Loucy (cell line): ENCODE measurements at regions not wholly inside any gene's neighbourhood (a gene's known extent, or its start where the extent isn't known, plus 50 kb on each side); places are given as distances from the start of the nearest gene placed in this dataset.

Source experiments
- H2AFZ ChIP-seq: fragments of 200-600 bp; sonication (generic); 2 replicates; pipeline ENCODE4 v1.6.0; 2016; ENCODE audit warnings: antibody characterized with exemption, mild to moderate bottlenecking, low read length, moderate library complexity
- H3F3A ChIP-seq: fragments of 200-600 bp; 2 replicates; pipeline ENCODE4 v1.6.0; 2016; ENCODE audit warnings: antibody characterized with exemption, low read depth, mild to moderate bottlenecking
- H3K27me3 ChIP-seq: fragments of 200-600 bp; sonication (generic); 2 replicates; pipeline ENCODE4 v1.6.1; 2014; ENCODE audit warnings: low read length, mild to moderate bottlenecking; ENCODE audit not compliant: insufficient read depth, poor library complexity, severe bottlenecking
- H3K36me3 ChIP-seq: fragments of 200-600 bp; sonication (generic); 2 replicates; pipeline ENCODE4 v1.6.1; 2016; ENCODE audit warnings: low read length; ENCODE audit not compliant: insufficient read depth
- H3K4me1 ChIP-seq: fragments of 200-600 bp; sonication (generic); 2 replicates; pipeline ENCODE4 v1.5.1; 2014; ENCODE audit warnings: low read length, mild to moderate bottlenecking; ENCODE audit not compliant: insufficient read depth, poor library complexity, severe bottlenecking
- H3K4me2 ChIP-seq: fragments of 200-600 bp; sonication (generic); 2 replicates; pipeline ENCODE4 v1.6.0; 2014; ENCODE audit warnings: antibody characterized with exemption, low read length, low read depth, mild to moderate bottlenecking; ENCODE audit not compliant: poor library complexity, severe bottlenecking
- H3K4me3 ChIP-seq: fragments of 200-600 bp; sonication (generic); 2 replicates; pipeline ENCODE4 v1.5.1; 2014; ENCODE audit warnings: low read length, mild to moderate bottlenecking, mixed read lengths; ENCODE audit not compliant: poor library complexity, severe bottlenecking
- H3K79me2 ChIP-seq: fragments of 200-600 bp; sonication (generic); 2 replicates; pipeline ENCODE4 v1.6.1; 2014; ENCODE audit warnings: low read length; ENCODE audit not compliant: insufficient read depth
- H3K9ac ChIP-seq: fragments of 200-600 bp; sonication (generic); 2 replicates; pipeline ENCODE4 v1.6.0; 2014; ENCODE audit warnings: mild to moderate bottlenecking, low read depth, low read length, moderate library complexity; ENCODE audit not compliant: poor library complexity, severe bottlenecking
- H3K9me2 ChIP-seq: fragments of 200-600 bp; sonication (generic); replicated peaks from 2 replicates; pipeline ENCODE4 v1.6.1; 2016; ENCODE audit warnings: low read depth, low read length, mixed read lengths
- H3K9me3 ChIP-seq: fragments of 200-600 bp; sonication (generic); 2 replicates; pipeline ENCODE4 v1.6.1; 2014; ENCODE audit warnings: mild to moderate bottlenecking, antibody characterized with exemption, low read length, low read depth; ENCODE audit not compliant: insufficient read depth
- H4K20me1 ChIP-seq: fragments of 200-600 bp; sonication (generic); 2 replicates; pipeline ENCODE4 v1.6.0; 2014; ENCODE audit warnings: antibody characterized with exemption, low read length, mild to moderate bottlenecking; ENCODE audit not compliant: insufficient read depth, poor library complexity, severe bottlenecking
- EZH2phosphoT487 ChIP-seq: fragments of 200-600 bp; IDR thresholded peaks from 2 replicates; pipeline ENCODE4 v1.6.1; 2018; ENCODE audit warnings: antibody characterized with exemption, mild to moderate bottlenecking, moderate library complexity, borderline replicate concordance
- TF ChIP-seq, protein P1 (sequence below): fragments of 200-600 bp; sonication (generic); conservative IDR thresholded peaks from 2 replicates; pipeline ENCODE4 v1.5.1; 2014; ENCODE audit warnings: mild to moderate bottlenecking, antibody characterized with exemption, low read length

DNA sequence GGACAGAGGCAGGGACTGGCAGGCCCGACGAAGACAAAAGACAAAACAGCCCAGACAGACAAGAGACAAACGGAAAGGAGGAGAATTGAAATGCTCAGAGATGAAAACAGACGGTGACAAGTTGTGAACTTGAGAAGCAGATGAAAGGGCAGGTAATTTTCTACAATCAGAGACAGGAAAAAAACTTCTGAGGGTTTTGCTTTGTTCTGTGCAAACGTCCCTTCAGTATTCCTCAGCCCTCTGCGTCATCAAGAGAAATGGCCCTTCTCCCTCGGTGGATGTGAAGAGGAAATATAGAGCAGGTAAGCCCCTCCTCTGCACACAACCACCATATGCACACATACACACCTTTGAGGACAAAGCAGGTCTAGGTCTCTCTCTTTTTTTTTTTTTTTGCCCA, 206.6 kb downstream of the UACA start:
- Histone ChIP-seq H3K9me2 (no peaks in the 10 kb centered on the region), H3K4me3 (no peak overlapping the region), H3K79me2 (peaks cover 9% of the 10 kb centered on the region), H2AFZ (no peak overlapping the region), H3K4me2 (peak overlapping the region; percentile 98), H3F3A (no peaks in the 10 kb centered on the region), H4K20me1 (no peaks in the 10 kb centered on the region), H3K9me3 (no peaks in the 10 kb centered on the region), H3K9ac (peak overlapping the region; percentile 87), H3K36me3 (no peaks in the 10 kb centered on the region), H3K4me1 (peaks cover 67% of the 10 kb centered on the region), H3K27me3 (no peaks in the 10 kb centered on the region)
- TF ChIP-seq, protein P1, sequence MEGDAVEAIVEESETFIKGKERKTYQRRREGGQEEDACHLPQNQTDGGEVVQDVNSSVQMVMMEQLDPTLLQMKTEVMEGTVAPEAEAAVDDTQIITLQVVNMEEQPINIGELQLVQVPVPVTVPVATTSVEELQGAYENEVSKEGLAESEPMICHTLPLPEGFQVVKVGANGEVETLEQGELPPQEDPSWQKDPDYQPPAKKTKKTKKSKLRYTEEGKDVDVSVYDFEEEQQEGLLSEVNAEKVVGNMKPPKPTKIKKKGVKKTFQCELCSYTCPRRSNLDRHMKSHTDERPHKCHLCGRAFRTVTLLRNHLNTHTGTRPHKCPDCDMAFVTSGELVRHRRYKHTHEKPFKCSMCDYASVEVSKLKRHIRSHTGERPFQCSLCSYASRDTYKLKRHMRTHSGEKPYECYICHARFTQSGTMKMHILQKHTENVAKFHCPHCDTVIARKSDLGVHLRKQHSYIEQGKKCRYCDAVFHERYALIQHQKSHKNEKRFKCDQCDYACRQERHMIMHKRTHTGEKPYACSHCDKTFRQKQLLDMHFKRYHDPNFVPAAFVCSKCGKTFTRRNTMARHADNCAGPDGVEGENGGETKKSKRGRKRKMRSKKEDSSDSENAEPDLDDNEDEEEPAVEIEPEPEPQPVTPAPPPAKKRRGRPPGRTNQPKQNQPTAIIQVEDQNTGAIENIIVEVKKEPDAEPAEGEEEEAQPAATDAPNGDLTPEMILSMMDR = no peak
- no peak for TF ChIP-seq EZH2phosphoT487

DNA sequence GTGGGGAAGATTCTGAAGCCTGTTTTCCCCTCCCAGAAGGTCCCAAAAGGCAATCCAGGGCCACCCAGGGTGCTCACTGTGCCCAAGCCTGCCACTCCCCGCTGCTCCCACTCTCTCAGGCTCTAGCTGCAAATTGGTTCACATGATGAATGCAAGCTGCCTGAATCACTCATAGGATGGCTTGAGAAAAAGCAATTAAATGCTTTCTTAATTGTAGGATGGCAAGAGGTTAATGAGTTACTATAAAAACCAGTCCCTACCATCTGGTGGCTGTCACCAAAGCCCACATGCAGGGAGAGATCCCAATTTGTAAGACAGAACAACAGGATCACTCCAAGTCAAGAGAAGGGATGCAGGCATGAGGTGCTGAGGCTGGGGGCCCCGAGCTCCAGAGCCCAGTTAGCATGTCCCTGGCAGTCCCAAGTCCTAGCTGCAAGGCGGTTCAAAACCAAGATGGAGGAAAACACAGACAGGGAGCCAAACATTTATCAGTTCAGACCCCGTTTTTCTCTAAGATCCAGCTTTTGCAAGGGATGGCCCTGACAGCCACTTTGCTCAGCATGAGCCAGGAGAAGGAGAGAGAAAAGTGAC, 207.1 kb downstream of the UACA start:
- H3K27me3 ChIP-seq = no peaks in the 10 kb centered on the region
- H2AFZ ChIP-seq = no peak overlapping the region

DNA sequence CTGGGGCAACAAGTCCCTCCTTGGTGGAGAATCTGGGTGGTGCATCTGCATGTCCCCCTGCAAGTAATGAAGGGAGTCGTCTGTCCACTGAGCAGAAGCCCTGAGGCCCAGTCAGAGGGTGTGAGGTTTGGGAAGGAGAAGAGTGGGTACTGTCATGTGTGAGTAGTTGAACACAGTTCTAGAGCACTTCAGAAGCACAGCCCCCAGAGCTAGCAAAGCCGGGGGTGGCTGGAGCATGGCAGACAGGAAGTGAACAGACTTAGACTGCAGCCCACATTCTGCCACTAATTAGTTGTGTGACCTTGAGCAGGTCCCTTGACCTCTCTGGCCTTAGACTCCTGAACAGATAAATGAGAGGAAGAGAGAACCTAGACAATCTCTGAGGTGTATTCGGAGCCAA, 207.6 kb downstream of the UACA start:
- H4K20me1 ChIP-seq = no peaks in the 10 kb centered on the region
- peak overlapping the region; percentile 98 for H3K4me2 ChIP-seq
- no peak for TF ChIP-seq EZH2phosphoT487
- TF ChIP-seq, protein P1 = no peak
- H3F3A ChIP-seq = no peaks in the 10 kb centered on the region
- H3K27me3 ChIP-seq = no peaks in the 10 kb centered on the region
- no peaks in the 10 kb centered on the region for H3K36me3 ChIP-seq
- peak overlapping the region; percentile 5 for H3K4me3 ChIP-seq
- H3K9me3 ChIP-seq = no peaks in the 10 kb centered on the region
- peaks cover 60% of the 10 kb centered on the region for H3K4me1 ChIP-seq
- H2AFZ ChIP-seq = no peak overlapping the region
- peaks cover 9% of the 10 kb centered on the region for H3K79me2 ChIP-seq
- H3K9me2 ChIP-seq = no peaks in the 10 kb centered on the region
- peak overlapping the region; percentile 87 for H3K9ac ChIP-seq

More for the DNA sequence above, 207.1 kb downstream of the UACA start:
- TF ChIP-seq, protein P1 = no peak
- no peak for TF ChIP-seq EZH2phosphoT487
- no peaks in the 10 kb centered on the region for H3K9me2 ChIP-seq
- peaks cover 9% of the 10 kb centered on the region for H3K79me2 ChIP-seq
- no peaks in the 10 kb centered on the region for H3K9me3 ChIP-seq
- H3F3A ChIP-seq = no peaks in the 10 kb centered on the region
- peak overlapping the region; percentile 5 for H3K4me3 ChIP-seq
- H3K9ac ChIP-seq = peak overlapping the region; percentile 87
- no peaks in the 10 kb centered on the region for H3K36me3 ChIP-seq
- no peaks in the 10 kb centered on the region for H4K20me1 ChIP-seq
- peaks cover 65% of the 10 kb centered on the region for H3K4me1 ChIP-seq
- peak overlapping the region; percentile 98 for H3K4me2 ChIP-seq
